SJCRH30 (cell line): ENCODE measurements at regions not wholly inside any gene's neighbourhood (a gene's known extent, or its start where the extent isn't known, plus 50 kb on each side); places are given as distances from the start of the nearest gene placed in this dataset.

Source experiments
- DNase-seq, 2 experiments: peaks; one replicate each; pipeline ENCODE4 v3.0.0-alpha.2; 2015 to 2020
- H3K27ac ChIP-seq: fragments of 250-450 bp; sonication (Bioruptor Pico); 2 replicates; pipeline ENCODE4 v1.5.1; 2020; ENCODE audit warnings: mild to moderate bottlenecking, moderate library complexity
- H3K27me3 ChIP-seq: fragments of 250-450 bp; sonication (Bioruptor Pico); 2 replicates; pipeline ENCODE4 v1.5.1; 2020; ENCODE audit warnings: mild to moderate bottlenecking, moderate library complexity
- H3K36me3 ChIP-seq: fragments of 250-450 bp; sonication (Bioruptor Pico); 2 replicates; pipeline ENCODE4 v1.5.1; 2020; ENCODE audit warnings: mild to moderate bottlenecking, moderate library complexity
- H3K4me1 ChIP-seq: fragments of 250-450 bp; sonication (Bioruptor Pico); 2 replicates; pipeline ENCODE4 v1.5.1; 2020; ENCODE audit warnings: mild to moderate bottlenecking, moderate library complexity
- H3K4me3 ChIP-seq: fragments of 250-450 bp; sonication (Bioruptor Pico); 2 replicates; pipeline ENCODE4 v1.5.1; 2020; ENCODE audit warnings: mild to moderate bottlenecking, moderate library complexity
- H3K9me3 ChIP-seq: fragments of 250-450 bp; sonication (Bioruptor Pico); replicated peaks from 2 replicates; pipeline ENCODE4 v1.5.1; 2020; ENCODE audit warnings: mild to moderate bottlenecking, moderate library complexity

DNA sequence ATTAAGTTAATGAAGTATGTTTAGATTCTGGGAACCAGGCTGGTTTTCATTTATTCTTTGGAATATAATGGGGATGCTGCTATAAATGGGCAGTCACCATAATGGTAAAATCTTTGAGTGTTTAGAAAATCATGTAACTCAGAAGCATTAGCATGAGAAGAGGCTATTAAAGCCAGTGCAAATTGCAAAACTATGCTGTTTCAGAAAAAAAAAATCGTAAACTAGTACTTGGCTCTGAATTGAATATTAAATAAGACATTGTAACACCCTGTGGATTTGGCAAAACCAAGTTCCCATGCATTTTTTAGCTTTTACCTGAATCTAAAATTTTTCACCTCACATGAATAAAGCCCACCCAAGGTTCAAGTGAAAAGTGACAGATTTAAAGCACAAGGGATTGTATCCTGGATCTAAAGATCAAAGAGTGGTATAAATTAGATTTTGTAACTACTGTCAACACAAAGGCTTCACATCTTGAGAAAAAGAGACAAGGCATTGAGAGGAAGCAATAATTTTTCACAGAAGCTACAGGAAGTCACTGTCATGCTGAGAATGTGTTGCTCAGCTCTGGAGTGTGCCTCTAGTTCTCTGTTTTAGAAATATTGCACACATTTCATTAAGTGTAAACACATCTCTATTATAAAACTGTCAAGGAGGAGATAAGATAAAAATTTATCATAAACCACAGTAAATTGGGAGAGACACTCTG lies 142.2 kb downstream of the ABCA8 start:
- Histone ChIP-seq H3K27me3 (0 out of 2 replicates have a peak, but pooled peaks cover 6% of the 10 kb centered on the region), H3K4me1 (no peaks in the 10 kb centered on the region), H3K27ac (no peak overlapping the region), H3K36me3 (no peaks in the 10 kb centered on the region), H3K4me3 (no peak overlapping the region), H3K9me3 (no peaks in the 10 kb centered on the region)
- DNase-seq, result no peak

DNA sequence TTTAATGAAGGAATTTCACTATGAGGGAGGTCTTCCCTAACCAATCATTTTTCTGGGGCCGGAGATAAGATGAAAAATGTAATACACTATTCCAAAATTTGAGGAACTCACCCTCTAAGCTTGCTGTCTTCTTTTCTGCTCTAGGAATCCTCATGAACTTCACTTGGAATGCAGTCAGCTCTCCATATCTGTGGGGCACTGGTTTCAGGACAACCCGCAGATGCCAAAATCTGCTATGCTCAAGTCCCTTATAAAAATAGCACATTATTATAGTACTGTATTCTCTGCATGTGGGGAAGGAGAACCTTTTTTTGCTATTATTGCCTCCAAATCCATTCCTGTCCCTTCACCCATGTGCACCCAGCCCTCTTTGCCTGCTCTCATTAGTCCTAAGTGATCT lies 146.0 kb downstream of the ABCA8 start:
- H3K9me3 ChIP-seq, result no peaks in the 10 kb centered on the region
- DNase-seq, result no peak
- H3K4me3 ChIP-seq, result no peak overlapping the region
- H3K27ac ChIP-seq, result no peak overlapping the region
- no peaks in the 10 kb centered on the region for H3K4me1 ChIP-seq
- no peaks in the 10 kb centered on the region for H3K36me3 ChIP-seq
- H3K27me3 ChIP-seq, result 0 out of 2 replicates have a peak, but pooled peaks cover 9% of the 10 kb centered on the region

DNA sequence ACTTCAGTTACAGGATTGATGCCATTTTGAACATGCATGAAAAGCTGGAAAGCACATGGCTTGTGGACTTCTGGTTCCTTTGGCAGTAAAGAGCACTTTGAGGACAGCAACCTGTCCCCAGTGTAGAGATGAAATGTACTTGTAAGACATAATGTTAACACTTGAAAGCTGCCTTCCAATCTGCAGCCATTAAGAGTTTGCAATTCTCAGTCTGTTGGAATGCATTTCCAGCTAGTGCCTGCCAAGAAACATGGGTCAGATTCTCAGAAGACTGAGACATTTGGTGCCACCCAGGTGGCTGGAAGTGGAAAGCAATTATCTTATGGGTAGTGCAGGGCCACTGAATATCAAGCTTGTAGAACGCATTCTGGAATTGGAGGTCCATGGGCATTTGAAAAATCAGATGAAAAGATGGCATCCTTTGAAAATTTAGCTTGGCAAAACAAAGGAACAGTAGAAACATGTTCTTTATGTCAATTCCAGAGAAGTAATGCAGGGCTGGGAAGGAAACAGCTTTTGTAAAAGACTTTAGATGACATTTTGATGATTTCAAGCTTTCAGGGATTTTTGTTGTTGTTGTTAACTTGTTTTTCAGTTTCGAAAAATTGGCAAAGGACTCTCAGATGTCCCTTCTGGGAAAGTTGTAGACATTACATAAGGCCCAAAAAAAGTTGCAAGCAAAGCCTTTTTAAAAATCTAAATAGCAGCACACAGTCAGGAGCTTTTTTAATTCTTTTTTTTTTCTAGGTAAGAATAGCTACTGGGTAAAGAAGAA lies 147.0 kb downstream of the ABCA8 start:
- Histone ChIP-seq H3K36me3 (no peaks in the 10 kb centered on the region), H3K4me1 (no peaks in the 10 kb centered on the region), H3K27me3 (0 out of 2 replicates have a peak, but pooled peaks cover 9% of the 10 kb centered on the region), H3K27ac (no peak overlapping the region), H3K9me3 (no peaks in the 10 kb centered on the region), H3K4me3 (no peak overlapping the region)
- no peak for DNase-seq

DNA sequence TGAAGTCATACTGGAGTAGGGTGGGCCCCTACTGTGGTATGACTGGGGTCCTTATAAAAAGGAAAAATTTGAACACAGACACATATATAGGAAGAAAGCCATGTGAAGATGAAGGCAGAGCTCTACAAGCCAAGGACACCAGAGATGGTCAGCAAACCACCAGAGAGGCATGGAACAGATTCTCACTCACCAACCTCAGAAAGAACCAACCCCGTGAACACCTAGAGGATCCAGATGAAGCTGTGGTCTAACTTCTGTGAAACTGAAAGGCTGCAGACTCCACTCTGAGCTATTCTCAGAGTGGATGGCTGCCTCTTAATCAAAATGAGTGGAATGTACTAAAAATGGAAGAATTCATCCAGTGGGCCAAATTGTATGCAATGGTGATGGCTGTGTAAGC lies 149.6 kb downstream of the ABCA8 start:
- Histone ChIP-seq H3K27me3 (0 out of 2 replicates have a peak, but pooled peaks cover 9% of the 10 kb centered on the region), H3K9me3 (no peaks in the 10 kb centered on the region), H3K4me1 (no peaks in the 10 kb centered on the region), H3K27ac (no peak overlapping the region), H3K36me3 (no peaks in the 10 kb centered on the region), H3K4me3 (no peak overlapping the region)
- no peak for DNase-seq

- Histone ChIP-seq H3K36me3 (no peaks in the 10 kb centered on the region), H3K27me3 (0 out of 2 replicates have a peak, but pooled peaks cover 8% of the 10 kb centered on the region), H3K4me3 (no peak overlapping the region), H3K27ac (no peak overlapping the region), H3K9me3 (no peaks in the 10 kb centered on the region), H3K4me1 (no peaks in the 10 kb centered on the region)
- DNase-seq, result no peak
Measured at GRCh38 chr17:68804777-68805520, 150.2 kb downstream of the ABCA8 start.

DNA sequence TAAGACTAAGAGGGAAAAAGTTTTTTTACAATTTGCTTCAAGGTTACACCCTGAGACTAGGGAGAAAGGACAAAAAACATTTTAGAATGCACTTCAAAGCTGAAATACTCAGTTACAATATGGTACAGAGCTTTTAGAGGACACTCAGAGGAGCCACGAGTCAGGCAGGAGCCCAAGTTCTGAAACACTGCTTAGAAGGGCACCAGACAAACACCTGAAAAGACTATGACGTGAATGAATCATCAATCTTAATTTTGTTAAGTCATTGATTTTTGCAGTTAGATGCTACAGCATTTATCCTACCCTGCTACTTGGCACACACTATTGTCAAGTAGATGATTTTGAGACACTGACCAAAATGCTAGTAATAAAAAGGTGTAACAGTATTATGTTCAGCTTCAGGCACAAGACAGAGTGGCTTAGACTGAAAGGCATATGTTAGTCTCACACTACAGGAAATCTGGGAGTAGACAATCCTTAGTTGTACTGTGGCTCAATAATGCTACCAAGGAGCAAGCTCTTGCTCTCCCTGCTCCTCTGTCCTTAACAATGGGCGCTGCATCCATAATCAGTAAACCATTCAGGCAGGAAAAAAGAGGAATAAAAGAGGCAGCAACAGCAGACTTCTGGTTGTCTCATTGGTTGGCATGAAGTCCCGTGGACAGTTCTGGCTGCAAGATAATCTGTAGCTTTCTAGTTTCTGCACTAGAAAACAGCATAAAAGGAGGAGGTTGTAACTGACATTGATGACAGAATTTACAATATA lies 151.8 kb downstream of the ABCA8 start:
- 0 out of 2 replicates have a peak, but pooled peaks cover 4% of the 10 kb centered on the region for H3K27me3 ChIP-seq
- H3K9me3 ChIP-seq, result no peaks in the 10 kb centered on the region
- no peaks in the 10 kb centered on the region for H3K4me1 ChIP-seq
- H3K27ac ChIP-seq, result no peak overlapping the region
- DNase-seq, result no peak
- H3K36me3 ChIP-seq, result no peaks in the 10 kb centered on the region
- H3K4me3 ChIP-seq, result no peak overlapping the region

DNA sequence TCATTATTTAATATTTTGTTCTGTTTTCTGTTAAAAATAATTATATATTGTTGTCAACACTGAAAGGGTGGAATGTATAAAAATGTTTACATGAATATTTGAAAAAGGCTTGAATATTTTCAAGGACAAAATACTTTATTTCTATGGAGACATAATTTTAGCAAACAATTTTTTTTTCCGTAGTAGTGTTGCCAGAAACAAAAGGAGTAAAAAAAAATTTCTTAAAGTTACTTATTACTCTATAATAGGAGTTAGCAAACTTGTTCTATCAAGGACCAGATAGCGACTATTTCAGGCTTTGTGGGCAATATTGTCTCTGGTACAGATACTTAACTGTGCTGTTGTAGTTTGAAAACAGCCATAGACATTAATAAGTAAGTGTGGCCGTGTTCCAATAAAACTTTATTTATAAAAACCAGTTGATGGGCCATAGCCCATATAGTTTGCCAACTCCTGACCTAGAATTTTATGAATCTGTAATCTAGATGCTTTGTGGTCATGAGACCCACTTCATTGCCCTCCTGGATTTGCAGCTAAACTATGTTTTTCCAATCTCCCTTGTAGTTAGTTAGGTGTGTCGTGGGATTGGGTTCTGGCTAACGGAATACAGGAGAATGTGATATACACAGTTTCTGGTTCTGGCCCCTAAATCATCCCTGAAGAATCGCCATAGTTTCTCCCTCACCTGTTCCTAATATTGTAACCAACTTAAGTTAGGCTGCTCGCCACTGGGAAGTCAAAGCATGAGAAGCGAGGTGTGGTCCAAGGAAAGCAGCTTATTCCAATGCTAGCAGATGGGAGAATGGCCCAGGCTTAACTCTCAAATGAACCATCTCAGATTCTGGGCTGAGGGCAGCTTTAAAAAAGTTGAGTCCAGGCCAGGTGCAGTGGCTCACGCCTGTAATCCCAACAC lies 153.6 kb downstream of the ABCA8 start:
- Histone ChIP-seq H3K4me3 (no peak overlapping the region), H3K36me3 (no peaks in the 10 kb centered on the region), H3K27me3 (no peaks in the 10 kb centered on the region), H3K27ac (no peak overlapping the region), H3K9me3 (no peaks in the 10 kb centered on the region), H3K4me1 (no peaks in the 10 kb centered on the region)
- DNase-seq, result no peak

DNA sequence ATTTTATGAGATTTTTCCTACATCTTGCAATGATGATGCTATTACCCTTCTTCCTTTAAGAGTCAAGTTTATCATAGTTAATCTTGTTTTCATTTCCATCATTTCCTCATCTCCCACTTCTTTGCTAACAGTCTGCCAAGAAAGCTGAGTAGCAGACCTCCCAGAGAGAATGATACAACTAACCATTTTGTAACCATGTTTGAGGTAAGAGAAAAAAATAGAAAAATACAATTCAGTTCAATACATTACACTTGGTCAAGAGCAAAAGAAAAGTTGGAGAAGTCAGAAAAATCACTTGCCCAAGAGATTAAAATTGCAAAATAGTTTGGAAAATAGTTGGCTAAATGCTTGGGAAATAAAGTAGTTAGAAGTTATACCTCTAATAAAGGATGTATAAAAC lies 154.4 kb downstream of the ABCA8 start:
- no peaks in the 10 kb centered on the region for H3K27me3 ChIP-seq
- H3K4me1 ChIP-seq, result no peaks in the 10 kb centered on the region
- no peak overlapping the region for H3K27ac ChIP-seq
- no peaks in the 10 kb centered on the region for H3K9me3 ChIP-seq
- no peak overlapping the region for H3K4me3 ChIP-seq
- H3K36me3 ChIP-seq, result no peaks in the 10 kb centered on the region
- no peak for DNase-seq

GRCh38 chr17:68794636-68795434 lies 160.4 kb downstream of the ABCA8 start:
- H3K4me3 ChIP-seq, result no peak overlapping the region
- no peaks in the 10 kb centered on the region for H3K9me3 ChIP-seq
- H3K4me1 ChIP-seq, result no peaks in the 10 kb centered on the region
- peak in 1 of 2 experiments; percentile 3 for DNase-seq
- no peaks in the 10 kb centered on the region for H3K36me3 ChIP-seq
- no peak overlapping the region for H3K27ac ChIP-seq
- H3K27me3 ChIP-seq, result peaks cover 4% of the 10 kb centered on the region; the same call in 1 of the 2 replicates

GRCh38 chr17:68792873-68793272 lies 162.3 kb downstream of the ABCA8 start:
- Histone ChIP-seq H3K4me3 (no peak overlapping the region), H3K36me3 (no peaks in the 10 kb centered on the region), H3K27ac (no peak overlapping the region), H3K4me1 (no peaks in the 10 kb centered on the region), H3K27me3 (peaks cover 4% of the 10 kb centered on the region; the same call in 1 of the 2 replicates), H3K9me3 (no peaks in the 10 kb centered on the region)
- DNase-seq, result no peak

- Histone ChIP-seq H3K36me3 (no peaks in the 10 kb centered on the region), H3K4me1 (no peaks in the 10 kb centered on the region), H3K9me3 (no peaks in the 10 kb centered on the region), H3K27me3 (peaks cover 4% of the 10 kb centered on the region; the same call in 1 of the 2 replicates), H3K27ac (no peak overlapping the region), H3K4me3 (no peak overlapping the region)
- no peak for DNase-seq
Measured at GRCh38 chr17:68792042-68792685, 163.0 kb downstream of the ABCA8 start.

- Histone ChIP-seq H3K4me1 (no peaks in the 10 kb centered on the region), H3K27ac (no peak overlapping the region), H3K4me3 (no peak overlapping the region), H3K36me3 (no peaks in the 10 kb centered on the region), H3K9me3 (no peaks in the 10 kb centered on the region), H3K27me3 (peaks cover 4% of the 10 kb centered on the region; the same call in 1 of the 2 replicates)
- no peak for DNase-seq
Measured at GRCh38 chr17:68790931-68791330, 164.3 kb downstream of the ABCA8 start.
